SK-N-SH treated with all-trans-retinoic acid at 6 μM for 48 hours (cell line): ENCODE measurements at regions not wholly inside any gene's neighbourhood (a gene's known extent, or its start where the extent isn't known, plus 50 kb on each side); places are given as distances from the start of the nearest gene placed in this dataset.

Experiments used
- ESRRG ChIP-seq: fragments of 250-450 bp; sonication (Bioruptor Pico); IDR thresholded peaks from 2 replicates; pipeline ENCODE4 v1.6.1; 2021; ENCODE audit warnings: mild to moderate bottlenecking
- ZFP3 ChIP-seq: fragments of 250-450 bp; sonication (Bioruptor Pico); IDR thresholded peaks from 2 replicates; pipeline ENCODE4 v1.5.0; 2020; ENCODE audit warnings: mild to moderate bottlenecking, moderate library complexity

DNA sequence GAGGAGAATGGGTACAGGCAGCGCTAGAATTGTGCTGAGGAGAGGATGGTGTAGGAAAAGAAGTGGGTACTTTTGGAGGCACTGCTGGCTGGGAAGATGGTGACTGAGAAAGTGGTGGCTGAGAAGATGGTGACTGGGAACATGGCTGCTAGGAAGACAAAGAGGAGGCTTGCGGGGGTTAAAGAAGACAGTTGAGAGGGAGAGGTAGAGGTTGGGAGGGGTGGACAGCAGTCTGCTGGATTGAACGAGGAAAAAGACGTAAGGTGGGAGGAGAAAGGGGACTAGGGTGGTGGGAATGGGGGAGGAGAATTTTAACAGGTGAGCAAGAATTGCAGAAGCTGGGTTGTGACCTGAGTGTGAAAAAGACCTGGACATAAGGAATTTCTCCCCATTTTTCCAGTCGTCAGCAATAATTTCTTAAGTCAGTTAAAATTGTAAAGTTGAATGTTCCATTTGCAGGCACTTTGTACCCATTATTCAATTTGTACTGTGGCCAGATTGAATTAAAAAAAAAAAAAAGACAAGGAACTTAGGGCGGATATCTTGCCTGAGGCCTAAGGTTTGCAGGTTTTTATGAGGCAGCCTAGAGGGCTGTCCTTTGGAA, 2450.0 kb downstream of the TP53TG3F start:
- TF ChIP-seq ESRRG (CRISPR knock-in tag), result no peak
- TF ChIP-seq ZFP3 (CRISPR knock-in tag), result no peak
